VCaP (cell line): ENCODE measurements at regions not wholly inside any gene's neighbourhood (a gene's known extent, or its start where the extent isn't known, plus 50 kb on each side); places are given as distances from the start of the nearest gene placed in this dataset.

Experiments used
- H3K27ac ChIP-seq: fragments of 450-650 bp; 2 replicates; pipeline ENCODE4 v1.5.1; 2017
- TF ChIP-seq, protein P1 (sequence below): fragments of 450-650 bp; conservative IDR thresholded peaks from 2 replicates; pipeline ENCODE4 v1.5.1; 2017; ENCODE audit warnings: mild to moderate bottlenecking, moderate library complexity

DNA sequence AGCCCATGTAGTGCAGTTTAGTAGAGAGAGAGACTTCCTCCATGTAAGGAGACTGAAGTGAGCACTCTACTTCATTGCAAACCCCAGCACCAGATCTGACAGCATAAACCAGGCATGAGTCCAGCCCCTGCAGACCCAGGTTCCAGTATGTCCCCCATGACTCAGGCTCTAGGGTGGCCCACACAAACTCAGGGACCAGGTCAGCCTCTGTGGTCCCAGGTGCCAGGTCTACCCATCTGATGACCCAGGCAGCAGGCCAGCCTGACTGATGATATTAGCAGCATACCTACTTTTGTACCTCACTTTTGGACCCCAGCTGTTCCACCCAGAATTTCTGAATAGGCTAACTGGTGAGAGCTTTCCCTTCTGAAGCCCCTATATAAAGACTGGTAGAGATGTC, 647.8 kb downstream of the ANXA1 start:
- TF ChIP-seq, protein P1, sequence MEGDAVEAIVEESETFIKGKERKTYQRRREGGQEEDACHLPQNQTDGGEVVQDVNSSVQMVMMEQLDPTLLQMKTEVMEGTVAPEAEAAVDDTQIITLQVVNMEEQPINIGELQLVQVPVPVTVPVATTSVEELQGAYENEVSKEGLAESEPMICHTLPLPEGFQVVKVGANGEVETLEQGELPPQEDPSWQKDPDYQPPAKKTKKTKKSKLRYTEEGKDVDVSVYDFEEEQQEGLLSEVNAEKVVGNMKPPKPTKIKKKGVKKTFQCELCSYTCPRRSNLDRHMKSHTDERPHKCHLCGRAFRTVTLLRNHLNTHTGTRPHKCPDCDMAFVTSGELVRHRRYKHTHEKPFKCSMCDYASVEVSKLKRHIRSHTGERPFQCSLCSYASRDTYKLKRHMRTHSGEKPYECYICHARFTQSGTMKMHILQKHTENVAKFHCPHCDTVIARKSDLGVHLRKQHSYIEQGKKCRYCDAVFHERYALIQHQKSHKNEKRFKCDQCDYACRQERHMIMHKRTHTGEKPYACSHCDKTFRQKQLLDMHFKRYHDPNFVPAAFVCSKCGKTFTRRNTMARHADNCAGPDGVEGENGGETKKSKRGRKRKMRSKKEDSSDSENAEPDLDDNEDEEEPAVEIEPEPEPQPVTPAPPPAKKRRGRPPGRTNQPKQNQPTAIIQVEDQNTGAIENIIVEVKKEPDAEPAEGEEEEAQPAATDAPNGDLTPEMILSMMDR = no peak
- H3K27ac ChIP-seq = no peak overlapping the region

DNA sequence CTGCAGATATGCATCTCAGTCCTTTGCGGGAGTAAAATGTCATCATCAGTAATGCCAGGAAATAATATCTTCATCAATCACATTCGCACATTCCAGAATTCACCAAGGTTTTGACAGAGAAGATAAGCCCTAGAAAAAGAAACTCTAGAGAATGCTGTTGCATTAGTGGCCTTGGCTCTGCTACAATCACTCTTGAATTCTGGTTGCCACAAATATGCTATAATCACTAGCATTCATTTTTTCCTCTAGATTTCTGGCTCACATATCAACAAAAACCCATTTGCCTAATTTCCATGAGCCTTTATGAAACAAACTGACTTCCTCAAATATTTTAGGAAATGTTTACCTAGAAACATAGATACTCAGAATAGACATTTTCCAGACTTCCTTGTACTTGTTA, 653.4 kb downstream of the ANXA1 start:
- no peak overlapping the region for H3K27ac ChIP-seq
- TF ChIP-seq, protein P1 = no peak

DNA sequence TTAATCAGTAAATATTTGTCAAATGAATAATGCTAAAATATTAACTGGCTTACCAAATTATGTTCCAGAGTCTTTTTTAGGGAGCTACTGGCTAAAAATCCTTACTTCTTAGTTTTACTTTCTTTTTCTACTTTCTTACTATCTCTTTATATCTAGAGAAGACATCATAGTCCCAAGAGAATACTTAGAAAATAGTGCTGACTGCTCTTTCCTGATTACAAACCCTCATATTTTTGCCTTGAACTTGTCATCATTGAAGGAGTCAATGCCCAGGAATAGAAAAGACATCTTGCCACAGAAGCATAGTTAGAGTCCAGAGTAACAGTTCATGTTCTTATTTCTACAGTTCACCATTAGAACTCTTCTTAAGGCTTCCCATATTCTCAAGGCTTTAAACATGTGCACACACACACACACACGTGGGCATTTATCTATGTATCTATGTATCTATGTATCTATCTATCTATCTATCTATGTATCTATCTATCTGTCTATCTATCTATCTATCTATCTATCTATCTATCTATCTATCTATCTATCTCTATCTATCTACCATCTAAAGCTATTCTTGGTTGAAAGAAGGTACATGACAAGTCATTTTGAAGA, 654.3 kb downstream of the ANXA1 start:
- TF ChIP-seq, protein P1 = no peak
- H3K27ac ChIP-seq = no peak overlapping the region

DNA sequence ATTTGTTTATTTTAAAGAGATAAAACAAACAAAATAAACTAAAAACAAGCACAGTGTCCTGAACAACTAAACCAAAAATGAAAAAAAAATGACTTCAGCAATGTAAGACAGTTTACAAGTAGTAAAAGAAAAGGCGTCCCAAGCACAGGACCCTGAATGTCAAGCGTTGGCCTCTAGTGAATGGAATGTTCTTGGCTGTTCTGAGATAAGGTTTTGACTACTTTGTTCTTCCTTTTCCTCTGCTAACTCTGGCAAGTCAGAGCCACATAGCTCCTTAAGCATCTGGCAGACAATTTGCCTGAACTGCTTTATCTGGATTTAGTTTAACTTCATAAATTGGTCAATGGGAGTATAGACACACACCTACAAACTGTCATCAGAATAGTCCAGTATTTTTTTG, 655.2 kb downstream of the ANXA1 start:
- peak overlapping the region; percentile 17; the same call in 1 of the 2 replicates for H3K27ac ChIP-seq
- TF ChIP-seq, protein P1 = no peak

DNA sequence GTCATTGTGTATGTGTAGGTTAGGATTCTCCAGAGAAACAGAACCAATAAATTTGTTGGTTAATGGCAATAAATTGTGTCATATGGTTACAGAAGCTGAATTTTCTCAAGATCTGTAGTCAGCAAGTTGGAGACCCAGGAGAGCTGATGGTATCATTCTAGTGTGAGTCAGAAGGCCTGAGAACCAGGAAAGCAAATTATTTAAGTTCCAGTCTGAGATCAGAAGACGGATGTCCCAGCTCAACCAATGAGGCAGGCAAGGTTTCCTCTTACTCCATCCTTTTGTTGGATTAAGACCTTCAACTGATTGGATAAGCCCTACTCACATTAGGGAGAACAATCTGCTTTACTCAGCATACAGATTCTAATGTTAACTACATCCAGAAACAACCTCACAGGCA, 656.3 kb downstream of the ANXA1 start:
- H3K27ac ChIP-seq = no peak overlapping the region

DNA sequence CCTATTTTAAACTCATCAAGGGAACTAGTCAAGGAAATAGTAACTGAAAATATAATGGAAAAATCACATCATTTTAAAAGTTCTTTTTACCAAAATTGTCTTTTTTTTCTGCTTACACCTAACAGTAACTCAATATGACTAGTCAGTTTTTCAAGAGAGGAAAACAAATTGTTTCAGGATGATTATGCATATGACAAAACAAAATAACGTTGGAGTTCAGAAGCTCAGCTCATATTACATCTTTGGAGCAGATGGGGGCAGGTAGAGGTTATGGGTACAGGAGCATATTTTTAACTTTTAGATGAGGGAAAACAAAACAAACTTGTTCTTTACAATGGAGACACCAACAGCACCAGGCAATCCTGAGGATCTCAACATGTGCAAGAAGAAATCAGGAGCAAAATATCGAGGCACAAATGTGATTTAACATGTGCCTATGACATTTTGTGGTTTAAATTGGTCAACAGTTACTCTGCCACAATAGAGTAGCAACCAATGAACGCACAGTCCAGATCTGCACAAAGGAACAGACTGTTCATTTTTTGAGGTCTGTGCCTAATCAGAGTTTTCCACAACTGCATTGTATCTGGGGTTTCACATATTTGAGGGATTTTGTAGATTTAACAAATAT, 659.0 kb downstream of the ANXA1 start:
- no peak overlapping the region for H3K27ac ChIP-seq

More for the DNA sequence above, 656.3 kb downstream of the ANXA1 start:
- TF ChIP-seq, protein P1 = no peak

DNA sequence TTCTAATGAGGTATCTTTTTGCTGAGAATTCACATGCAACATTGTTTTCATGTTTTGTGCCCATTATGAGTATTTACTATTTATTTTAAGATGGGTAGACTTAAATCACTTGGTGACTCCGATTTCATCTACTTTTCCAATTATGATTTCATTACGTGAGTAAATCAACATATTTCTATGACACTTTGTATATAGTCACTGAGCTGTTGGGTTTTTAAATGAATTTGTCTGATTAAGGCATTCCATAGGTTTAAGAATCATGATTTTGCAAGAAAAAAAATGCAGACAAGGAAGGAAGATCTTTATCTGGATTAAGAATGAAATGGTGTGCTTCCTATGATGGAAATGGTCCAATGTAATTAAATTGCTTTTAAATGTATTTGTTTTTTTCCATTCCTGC, 661.9 kb downstream of the ANXA1 start:
- peak overlapping the region; percentile 71 for H3K27ac ChIP-seq
- TF ChIP-seq, protein P1 = no peak

More for the DNA sequence above, 659.0 kb downstream of the ANXA1 start:
- TF ChIP-seq, protein P1 = no peak
